ENCODE measurements at regions not wholly inside any gene's neighbourhood (a gene's known extent, or its start where the extent isn't known, plus 50 kb on each side); places are given as distances from the start of the nearest gene placed in this dataset.
"Not testable (repeated sequence)": the region's sequence is repeated elsewhere in the genome, so short reads cannot be mapped to it uniquely, and the experiment has no call there.

DNA sequence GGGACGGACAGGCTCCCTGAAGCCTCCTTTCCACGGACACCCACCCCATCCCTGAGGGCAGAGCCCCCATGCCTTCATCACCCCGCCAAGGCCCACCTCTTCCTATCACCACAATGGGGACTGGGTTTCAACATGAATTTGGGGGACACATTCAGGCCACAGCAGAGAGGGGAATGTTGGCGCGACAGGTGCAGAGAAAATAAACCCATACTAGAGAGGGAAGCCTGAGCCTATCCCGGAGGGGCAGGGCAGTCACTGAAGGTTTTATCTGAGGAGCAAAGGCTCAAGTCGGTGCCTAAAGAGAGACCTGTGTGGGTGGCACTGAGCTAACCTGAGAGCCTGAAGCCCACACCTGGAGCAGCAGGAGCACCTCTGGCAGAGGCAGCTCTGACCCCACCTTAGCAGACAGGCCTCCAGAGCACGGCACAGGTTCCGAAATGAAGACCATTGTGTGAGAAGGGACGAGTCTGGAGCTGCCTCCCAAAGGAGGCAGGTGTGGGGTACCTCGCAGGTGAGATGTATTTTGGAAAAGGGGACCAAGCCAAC lies 180.6 kb upstream of the PDE10A start:
- DNase-seq = no peak

DNA sequence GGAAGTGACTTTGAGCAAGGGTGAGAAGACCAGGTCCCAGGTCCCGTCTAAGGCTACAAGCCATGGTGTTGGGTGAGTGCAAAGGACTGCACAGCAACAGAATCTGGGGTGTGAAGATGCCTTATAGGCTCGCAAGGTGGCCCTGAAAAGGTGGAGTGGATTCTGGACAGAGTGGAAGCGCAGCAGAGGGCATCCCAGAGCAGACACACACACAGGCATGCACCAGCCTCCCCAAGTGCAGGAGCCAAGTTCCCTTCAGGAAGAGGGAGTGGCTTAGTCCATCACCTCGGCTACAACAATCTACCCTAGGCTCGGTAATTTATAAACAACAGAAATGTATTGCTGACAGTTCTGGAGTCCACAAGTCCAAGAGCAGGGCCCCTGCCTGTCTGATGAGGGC lies 180.1 kb upstream of the PDE10A start:
- no peak for DNase-seq

DNA sequence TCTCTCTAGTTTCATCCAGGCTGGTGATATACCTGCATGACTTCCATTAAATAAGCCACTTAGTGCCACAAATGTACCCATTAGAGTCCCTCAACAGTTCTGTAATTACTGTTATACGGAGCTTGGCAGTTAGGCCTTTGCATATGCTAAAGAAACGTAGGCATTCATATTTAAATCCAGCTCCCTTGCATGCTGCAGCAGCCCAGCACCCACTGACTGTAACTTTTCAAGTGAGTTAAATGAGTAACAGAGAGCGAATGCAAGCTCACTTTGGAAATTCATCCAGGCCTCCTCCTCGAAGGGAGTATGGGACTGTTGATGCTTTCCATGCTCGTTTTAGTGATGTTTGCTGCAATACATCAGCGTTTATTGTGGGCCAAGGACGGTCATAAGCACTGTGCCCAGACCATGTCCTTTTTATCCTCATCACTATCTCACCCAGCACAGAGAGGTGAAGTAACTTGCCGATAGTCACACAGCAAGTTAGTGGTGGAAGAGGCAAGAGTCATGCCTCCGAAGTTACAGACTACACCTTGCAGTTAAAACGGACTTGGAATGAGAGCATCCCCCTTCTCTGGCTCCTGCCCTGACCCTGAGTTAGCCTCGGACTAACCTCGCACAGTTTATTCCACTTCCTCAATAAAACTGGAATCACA lies 179.4 kb upstream of the PDE10A start:
- no peak for DNase-seq

DNA sequence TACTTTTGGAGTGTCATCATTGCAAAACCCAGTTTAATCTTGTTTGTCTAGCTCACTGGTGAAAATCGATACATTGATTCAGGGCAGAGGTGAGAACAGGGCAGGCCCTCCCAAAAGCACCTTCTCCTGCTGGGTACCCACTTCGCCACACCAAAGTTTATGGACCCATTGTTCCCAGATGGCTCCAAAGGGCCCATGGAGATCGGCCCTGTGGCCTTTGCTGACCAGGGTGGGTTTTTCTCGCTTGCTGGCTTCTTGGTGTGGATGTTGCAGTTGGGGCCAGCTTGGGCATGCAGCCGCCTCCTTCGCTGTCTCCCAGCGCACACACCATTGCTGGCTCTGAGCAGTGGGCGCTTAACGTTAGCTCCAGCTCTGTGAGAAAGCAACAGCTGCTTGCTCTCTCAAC lies 178.1 kb upstream of the PDE10A start:
- DNase-seq = no peak

DNA sequence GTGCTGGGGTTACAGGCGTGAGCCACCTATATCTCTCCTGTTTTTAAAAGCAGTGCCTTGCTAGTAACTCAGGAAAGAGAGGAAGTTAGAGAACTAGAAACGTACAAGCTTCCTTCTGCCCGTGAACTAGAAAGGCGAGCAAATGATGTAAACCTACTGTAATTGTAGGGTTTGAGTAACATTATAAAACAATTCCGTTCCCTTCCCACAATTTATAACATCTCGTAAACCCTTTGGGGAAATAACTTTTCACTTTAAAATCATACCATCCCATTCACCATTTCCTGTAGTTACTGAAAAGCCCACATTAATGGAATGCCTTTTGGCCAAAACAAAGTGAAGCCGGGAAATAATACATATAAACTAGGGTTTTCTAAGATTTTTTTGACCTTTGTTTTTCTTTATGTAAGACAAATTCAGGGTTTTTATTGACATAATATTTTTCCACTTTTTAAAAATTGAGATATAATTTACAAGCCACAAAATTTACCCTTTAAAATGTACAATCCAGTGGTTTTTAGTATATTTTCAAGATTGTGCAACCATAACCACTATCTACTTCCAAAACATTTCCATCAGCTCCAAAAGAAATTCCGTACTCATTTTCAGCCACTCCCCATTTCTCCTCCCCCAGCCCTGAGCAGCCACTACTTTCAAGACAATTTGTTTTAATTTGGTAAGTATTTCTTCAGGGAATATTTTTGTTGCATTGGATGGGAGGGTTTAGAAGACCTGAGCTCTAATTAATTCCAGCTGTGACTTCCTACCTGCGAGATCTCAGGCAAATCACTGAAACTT lies 175.1 kb upstream of the PDE10A start:
- DNase-seq = no peak

DNA sequence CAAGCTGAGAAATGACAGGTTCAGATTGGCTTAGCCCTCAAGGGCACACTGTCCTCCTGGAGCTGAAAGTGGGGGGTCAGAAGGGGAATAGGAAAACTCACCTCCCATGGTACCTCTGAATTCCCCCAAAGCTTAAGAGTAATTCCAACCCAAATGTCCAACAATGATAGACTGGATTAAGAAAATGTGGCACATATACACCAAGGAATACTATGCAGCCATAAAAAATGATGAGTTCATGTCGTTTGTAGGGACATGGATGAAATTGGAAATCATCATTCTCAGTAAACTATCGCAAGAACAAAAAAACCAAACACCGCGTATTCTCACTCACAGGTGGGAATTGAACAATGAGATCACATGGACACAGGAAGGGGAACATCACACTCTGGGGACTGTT lies 173.6 kb upstream of the PDE10A start:
- not testable (repeated sequence) for DNase-seq

DNA sequence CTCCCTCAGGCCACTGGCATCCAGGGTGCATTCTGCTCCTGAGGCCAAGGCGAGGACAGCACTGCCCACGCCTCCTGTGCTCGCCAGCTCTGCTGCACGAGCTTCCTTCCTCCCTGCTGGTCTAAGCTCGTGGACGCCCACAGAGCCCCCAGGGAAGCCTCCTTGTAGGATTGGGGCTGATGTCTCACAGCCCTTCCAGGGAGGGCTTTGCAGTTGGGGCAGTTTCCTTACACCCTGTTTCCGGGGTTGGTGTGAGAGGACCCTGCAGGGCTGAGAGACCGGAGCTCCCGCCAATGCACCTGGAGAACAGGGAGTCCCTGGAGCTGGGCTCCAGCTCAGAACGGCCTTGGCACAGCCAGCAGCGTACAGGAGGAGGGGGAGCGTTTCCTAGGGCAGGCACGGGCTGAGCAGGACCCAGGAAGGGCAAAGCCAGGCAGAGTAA lies 172.4 kb upstream of the PDE10A start:
- DNase-seq = no peak

DNA sequence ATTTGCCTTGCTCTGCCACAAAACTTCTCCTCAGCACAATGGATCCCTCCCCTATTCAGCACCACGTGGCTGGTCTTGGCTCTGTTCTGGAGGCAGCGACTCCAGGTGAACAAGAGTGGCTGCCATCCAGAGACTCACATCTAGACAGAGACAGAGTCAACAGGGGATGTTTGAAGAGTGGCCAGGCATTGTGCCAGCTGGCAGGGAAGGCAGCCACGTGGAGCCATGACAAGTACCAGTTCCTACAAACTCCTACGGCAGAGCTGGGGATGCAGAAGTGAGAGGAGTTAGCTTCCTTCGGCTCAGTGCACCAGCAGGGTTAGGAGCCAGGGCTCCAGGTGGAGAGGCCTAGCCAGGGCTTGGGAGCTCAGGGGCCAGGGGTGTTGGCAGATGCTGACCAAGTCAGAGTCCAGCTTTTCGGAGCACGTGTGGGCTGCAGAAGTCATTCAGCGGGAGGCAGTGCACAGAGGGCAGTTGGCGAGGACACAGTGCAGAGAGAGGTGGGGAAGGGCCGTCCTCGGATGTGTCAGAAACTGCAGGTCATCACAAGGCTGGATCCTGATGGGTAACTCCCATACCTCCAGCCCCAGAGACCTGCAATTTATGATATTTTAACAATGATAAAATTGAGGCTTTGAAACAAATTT lies 171.7 kb upstream of the PDE10A start:
- DNase-seq = no peak

DNA sequence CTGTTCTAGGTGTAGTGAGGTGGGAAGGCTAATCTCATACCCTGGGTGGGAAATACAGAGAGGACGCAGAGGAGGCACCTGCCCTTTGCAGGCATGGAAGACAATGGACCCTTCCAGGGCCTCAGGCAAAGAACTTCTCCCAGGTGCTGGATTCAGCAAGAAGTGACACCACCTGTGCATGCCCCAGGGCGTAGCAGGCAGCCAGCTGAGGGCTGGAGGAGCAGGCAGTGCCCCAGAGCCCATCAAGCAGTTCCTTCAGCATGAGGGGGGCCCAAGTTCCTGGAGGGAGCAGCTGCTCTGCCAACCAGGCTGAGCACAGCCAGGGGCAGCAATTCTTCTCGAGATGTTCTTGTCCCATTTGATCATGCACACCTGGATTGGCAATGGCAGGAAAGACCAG lies 170.3 kb upstream of the PDE10A start:
- DNase-seq = no peak

DNA sequence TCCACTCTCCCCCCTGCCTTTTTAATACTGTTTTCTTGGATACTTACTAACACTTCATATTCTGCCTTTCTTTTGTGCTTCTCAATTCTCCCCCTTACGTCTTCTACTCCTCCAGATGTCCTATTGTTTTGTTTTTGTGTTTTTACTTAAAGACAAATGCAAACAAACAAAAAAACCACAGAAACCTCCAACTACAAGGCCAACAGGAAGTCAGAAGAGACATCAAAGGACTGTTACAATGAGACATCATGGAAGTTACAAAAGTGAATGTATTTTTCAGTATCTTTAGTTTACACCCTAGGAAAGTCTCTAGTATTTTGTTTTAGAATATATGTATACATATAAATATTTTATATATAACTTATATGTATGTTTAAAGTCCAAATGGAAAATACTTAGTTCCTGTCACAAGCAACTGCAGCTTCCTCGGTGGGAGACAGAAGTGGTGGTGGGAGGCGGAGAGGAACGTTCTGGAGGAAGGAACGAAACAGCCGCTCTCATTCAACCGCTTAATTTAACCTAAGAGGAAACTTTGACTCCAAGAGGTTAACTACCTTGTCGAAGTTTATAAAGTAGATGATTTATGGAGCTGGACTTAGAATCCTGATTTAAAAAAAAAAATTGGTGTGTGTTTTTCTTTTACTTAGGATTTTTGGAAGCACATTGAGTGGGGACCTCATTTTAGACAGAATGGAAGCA lies 168.9 kb upstream of the PDE10A start:
- no peak for DNase-seq

DNA sequence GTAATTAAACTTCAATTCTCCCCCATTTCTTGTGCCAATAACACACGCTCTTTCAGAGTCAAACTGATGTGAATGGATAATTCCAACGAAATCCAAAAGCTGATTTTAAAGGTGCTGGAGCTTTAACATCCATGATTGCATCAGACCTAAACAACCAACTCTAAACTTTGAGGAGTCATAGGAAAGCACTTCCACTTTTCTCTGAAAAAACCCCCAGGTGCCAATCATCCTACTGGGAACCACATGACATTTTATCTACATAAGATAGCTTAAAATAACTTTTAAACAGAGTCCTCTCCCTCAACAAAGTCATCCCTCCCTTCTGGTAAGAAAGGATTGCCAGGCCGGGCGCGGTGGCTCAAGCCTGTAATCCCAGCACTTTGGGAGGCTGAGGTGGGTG lies 167.7 kb upstream of the PDE10A start:
- no peak for DNase-seq

DNA sequence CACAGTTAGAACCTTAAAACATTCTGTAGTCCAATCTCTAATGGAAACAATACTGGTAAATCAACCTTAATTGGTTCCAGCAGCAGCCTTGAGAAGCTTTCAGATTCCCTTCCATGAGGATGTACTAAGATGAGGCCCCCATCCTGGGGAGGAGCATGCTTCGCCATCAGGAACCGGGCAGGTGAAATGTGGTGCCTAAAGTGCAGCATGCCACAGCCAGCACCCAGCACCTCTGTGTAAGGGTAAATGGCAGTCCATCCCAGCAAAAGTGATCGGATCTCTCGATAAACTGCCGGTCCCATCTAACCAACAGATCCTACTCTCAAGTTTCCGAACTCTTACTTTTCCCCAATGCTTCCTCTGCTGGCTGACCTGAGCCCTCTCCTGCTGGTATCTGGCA lies 166.3 kb upstream of the PDE10A start:
- DNase-seq = no peak

DNA sequence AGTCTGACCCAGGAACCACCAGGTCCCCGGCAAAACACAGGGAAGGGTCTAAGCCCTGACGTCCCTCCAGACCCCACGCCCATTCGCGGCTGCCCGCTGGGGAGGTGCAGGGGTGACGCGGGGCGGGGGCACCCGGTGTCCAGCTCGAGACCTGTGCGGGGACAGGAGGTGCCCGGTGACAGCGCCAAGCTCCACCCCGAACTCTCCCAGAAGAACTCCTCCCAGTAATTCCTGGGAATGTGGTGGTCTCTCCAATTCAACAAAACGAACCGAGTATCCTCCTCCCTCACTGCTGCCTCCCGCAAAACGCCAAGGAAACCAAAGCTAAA lies 164.1 kb upstream of the PDE10A start:
- DNase-seq = no peak

DNA sequence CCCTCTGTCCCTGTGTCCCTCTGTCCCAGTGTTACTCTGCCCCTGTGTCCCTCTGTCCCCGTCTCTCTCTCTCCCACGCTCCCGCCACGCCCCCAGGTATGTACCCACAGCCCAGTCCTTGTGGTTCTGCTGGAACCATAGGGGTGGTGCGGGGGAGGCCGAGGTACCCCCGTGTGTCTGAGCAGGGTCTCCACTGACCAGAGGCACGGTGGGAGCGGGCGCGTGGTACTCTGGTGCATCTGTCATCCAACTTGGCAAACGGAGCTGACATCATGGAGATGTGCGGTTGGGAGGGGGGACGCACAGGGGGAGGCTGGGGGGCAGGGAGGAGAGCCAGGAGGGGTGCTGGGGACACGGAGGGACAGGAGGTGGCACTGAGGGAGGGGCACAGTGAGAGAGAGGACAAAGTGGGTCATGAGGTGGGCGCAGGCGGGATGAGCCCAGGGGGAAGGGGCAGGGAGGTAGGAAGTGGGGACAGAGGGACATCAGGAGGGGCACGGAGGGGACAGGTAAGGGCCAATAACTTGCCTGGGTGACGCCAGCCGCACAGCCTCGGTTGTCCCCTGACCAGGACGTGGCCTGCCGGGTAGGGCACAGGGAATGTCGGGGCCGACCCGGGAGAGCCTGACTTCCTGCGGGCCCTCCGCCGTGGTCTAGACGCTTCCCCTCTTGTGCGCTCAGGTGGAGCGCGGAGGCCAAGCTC lies 163.6 kb upstream of the PDE10A start:
- no peak for DNase-seq

DNA sequence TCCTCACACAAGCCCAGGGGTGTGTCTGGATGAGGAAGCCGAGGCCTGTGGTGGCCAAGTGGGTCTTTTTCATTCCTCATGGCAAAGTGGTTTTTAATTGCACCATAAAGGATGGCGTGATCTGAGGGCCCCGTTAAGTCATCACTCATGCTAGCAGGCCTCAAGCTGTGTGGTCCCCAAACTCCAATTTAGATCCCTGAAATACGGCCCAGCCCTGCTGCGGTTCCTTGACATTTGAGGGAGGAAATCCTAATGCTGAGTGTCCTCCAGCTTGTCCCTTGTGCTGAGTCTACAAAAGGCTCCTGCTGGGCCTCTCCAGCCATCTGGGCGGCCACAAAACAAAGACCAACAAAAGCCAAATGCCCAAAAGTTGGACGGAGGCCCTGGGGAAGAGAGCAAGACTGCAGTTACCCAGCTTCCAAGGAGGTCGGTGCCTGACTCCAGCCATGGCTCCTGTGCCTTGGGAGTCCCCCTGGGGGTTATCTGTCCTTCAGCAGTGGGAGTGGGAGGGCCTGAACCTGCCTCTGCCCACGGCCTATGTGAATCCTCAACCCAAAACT lies 162.3 kb upstream of the PDE10A start:
- DNase-seq = no peak

DNA sequence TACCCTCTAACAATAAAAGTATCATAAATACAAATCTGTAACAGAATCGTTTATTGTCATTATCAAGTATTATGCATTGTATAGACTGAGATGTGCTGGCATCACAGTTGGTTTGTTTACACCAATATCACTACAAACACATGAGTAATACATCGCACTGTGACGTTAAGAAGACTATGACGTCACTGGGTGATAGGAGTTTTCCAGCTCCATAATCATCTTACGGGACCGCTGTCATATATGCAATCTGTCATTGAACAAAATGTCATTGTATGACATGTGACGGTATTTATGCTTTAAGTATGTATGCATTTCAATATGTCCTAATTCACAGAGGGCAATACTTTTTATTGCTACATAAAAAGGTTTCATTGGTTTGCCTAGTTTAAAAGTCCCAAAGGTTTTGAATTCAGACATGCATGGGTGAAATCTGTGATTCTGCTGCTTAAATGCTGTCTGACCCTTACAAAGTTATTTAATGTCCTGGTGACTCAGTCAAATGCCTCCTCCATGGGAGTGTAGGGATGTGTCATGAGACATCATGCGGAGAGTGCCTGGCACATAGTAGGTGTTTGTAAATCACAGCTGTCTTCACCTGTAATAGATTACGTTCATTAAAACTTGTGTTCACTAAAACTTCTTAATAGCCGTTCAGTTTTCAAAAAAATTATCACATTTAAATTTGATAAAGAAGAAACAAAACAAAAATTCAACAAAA lies 160.7 kb upstream of the PDE10A start:
- DNase-seq = no peak

DNA sequence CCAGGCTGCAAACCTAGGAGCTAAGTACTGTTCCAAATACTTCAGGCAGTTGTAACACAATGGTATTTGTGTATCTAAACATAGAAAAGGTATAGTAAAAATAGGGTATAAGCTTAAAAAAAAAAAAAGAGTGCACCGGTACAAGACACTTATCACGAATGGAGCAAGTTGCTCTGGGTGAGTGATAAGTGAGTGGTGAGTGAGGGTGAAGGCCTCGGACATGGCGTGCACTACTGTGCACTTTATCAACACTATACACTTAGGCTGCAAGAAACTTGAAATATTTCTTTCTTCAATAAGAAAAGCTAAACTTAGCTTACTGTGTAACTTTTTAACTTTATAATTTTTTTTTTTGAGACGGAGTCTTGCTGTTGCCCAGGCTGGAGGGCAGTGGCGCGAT lies 159.5 kb upstream of the PDE10A start:
- DNase-seq = no peak

DNA sequence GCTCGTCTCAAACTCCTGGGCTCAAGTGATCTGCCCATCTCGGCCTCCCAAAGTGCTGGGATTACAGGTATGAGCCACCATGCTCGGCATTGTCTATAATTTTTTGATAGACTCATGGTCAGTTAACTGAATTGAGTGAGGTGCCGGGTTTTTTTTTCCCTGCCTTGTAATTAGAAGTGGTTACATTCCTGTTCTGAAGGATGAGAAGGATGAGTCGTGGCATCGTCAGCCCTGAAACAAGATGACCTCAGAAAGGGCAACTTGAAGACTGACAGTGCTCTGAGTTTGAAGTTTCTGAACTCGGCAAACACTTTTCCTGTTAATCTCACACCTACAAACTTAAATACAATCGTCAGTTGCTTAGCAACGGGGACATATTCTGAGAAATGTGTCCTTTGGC lies 158.7 kb upstream of the PDE10A start:
- DNase-seq = no peak

DNA sequence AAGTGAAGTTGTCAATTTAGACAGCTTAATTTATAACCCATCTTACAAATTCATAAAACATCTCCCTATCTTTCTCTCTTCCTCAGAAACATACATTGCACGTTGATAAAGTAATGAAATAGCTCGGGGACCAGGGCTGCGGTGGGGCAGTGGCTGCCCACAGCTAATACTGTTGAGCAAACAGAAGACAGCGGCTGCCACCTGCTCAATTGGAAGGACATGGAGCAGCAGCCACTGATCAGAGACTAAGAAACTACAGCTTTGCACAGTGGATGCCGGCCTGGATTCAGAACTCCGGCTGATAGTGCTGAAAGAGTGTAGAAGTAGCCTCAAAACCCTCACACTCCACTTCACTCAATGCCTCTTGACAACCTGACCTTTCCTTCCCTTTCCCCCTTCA lies 157.9 kb upstream of the PDE10A start:
- no peak for DNase-seq

DNA sequence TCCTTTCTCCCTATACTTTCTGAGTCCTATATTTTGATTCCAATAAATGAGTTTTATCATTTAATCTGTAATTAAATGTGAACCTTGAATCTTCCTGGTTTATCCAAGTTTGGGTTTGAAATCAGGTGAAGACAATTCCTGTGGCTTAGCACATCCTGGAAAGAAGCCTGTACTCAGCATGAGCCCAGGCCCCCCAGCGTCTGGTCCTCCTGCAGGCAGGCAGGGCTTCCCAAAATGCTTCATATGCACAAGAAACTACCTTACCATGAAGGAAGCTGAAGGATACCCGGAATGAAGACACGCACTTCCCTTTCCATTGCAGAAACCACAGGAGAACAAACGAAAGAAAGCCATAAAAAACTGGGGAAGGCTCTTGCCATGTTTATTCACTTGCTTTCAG lies 157.4 kb upstream of the PDE10A start:
- DNase-seq = no peak

DNA sequence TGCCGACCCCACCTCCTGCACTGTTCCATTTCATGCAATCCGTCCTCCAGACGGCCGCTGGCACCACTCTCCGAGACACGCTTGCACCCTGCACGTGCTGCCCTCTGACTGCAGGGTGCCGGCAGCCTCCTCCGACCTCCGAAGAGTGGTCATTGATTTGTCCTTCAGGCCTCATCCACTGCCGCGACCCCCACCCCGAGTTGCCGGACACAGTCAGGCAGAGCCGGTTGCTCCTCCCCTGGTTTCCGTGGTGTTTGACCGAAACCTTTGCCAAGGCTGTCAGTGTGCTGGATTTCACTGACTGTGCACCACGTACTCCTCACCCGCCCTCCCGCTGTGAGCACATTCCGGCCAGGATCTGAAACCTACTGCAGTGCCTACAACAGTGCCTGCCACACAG lies 156.4 kb upstream of the PDE10A start:
- no peak for DNase-seq

DNA sequence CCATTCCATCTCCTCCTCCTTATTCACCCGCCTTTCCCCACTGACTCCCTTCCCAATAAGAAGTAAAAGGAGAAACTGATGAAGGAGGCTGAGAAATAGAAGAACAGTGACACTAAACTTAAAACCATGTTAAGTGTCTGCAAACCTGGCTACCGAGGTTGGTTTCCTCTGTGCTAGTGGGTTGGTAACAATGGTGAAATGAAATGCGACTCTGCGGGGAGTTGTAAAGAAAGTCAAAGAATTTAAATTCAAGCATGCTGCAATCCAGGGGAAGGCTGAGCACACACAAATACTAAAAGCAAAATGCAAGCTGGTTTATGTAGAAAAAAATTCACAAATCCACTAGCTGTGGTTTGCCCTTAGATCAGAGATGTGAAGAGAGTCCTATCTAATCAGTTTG lies 155.2 kb upstream of the PDE10A start:
- DNase-seq = no peak
